HG02840 (cell line): ENCODE measurements at regions not wholly inside any gene's neighbourhood (a gene's known extent, or its start where the extent isn't known, plus 50 kb on each side); places are given as distances from the start of the nearest gene placed in this dataset.
"Not testable (repeated sequence)": the region's sequence is repeated elsewhere in the genome, so short reads cannot be mapped to it uniquely, and the experiment has no call there.

Source experiments
- ATAC-seq: cut with Tn5 transposase; IDR thresholded peaks from one replicate; pipeline ENCODE4 v1.9.1; 2021; ENCODE audit warnings: mild to moderate bottlenecking, moderate library complexity, moderate number of reproducible peaks; ENCODE audit not compliant: unreplicated experiment, low FRiP score

GRCh38 chr10:8638088-8638672 is 583.7 kb downstream of the GATA3 start:
- ATAC-seq, result no peak

GRCh38 chr10:8639486-8640185 is 585.1 kb downstream of the GATA3 start:
- ATAC-seq, result no peak

GRCh38 chr10:8640301-8640700 is 585.8 kb downstream of the GATA3 start:
- ATAC-seq, result no peak

GRCh38 chr10:8640878-8641277 is 586.4 kb downstream of the GATA3 start:
- ATAC-seq, result no peak

- ATAC-seq, result no peak
These were observed 601.8 kb downstream of the GATA3 start for GRCh38 chr10:8656261-8656660.

- no peak for ATAC-seq
These were observed 605.5 kb downstream of the GATA3 start for GRCh38 chr10:8659982-8660381.

GRCh38 chr10:8661886-8662285 is 607.4 kb downstream of the GATA3 start:
- no peak for ATAC-seq

GRCh38 chr10:8663131-8663530 is 608.6 kb downstream of the GATA3 start:
- no peak for ATAC-seq

GRCh38 chr10:8665322-8665721 is 610.8 kb downstream of the GATA3 start:
- ATAC-seq, result no peak

GRCh38 chr10:8670461-8670860 is 616.0 kb downstream of the GATA3 start:
- no peak for ATAC-seq

GRCh38 chr10:8674230-8674629 is 619.7 kb downstream of the GATA3 start:
- ATAC-seq, result no peak

- no peak for ATAC-seq
These were observed 623.2 kb downstream of the GATA3 start for GRCh38 chr10:8677642-8678041.

- not testable (repeated sequence) for ATAC-seq
These were observed 630.4 kb downstream of the GATA3 start for GRCh38 chr10:8684916-8685315.

GRCh38 chr10:8688881-8689280 is 634.4 kb downstream of the GATA3 start:
- no peak for ATAC-seq

- ATAC-seq, result no peak
These were observed 637.1 kb downstream of the GATA3 start for GRCh38 chr10:8691498-8692017.

- ATAC-seq, result not testable (repeated sequence)
These were observed 639.1 kb downstream of the GATA3 start for GRCh38 chr10:8693635-8694034.

- ATAC-seq, result no peak
These were observed 642.3 kb downstream of the GATA3 start for GRCh38 chr10:8696746-8697145.

GRCh38 chr10:8700689-8701088 is 646.2 kb downstream of the GATA3 start:
- no peak for ATAC-seq

- ATAC-seq, result no peak
These were observed 647.7 kb downstream of the GATA3 start for GRCh38 chr10:8702181-8702580.

GRCh38 chr10:8705415-8705814 is 650.9 kb downstream of the GATA3 start:
- ATAC-seq, result no peak

GRCh38 chr10:8712656-8713055 is 658.2 kb downstream of the GATA3 start:
- no peak for ATAC-seq

GRCh38 chr10:8719971-8720370 is 665.5 kb downstream of the GATA3 start:
- ATAC-seq, result no peak
